Activated CD4-positive, alpha-beta T cell treated with anti-CD3 and anti-CD28 coated beads for 24 hours (primary cell): ENCODE measurements at regions not wholly inside any gene's neighbourhood (a gene's known extent, or its start where the extent isn't known, plus 50 kb on each side); places are given as distances from the start of the nearest gene placed in this dataset.
"Not testable (repeated sequence)": the region's sequence is repeated elsewhere in the genome, so short reads cannot be mapped to it uniquely, and the experiment has no call there.

Experiments
- DNase-seq, 2 donors: peaks; one replicate each; pipeline ENCODE4 v3.0.0-alpha.2; 2020; ENCODE audit warnings: low read depth in 2 of 2

- DNase-seq, result no peak
Measured at GRCh38 chr1:187892683-187893039, 1063.9 kb downstream of the PLA2G4A start.

GRCh38 chr1:187893471-187893870, 1064.7 kb downstream of the PLA2G4A start:
- DNase-seq, result no peak

GRCh38 chr1:187894349-187894748, 1065.6 kb downstream of the PLA2G4A start:
- no peak for DNase-seq

- no peak for DNase-seq
Measured at GRCh38 chr1:187903223-187903622, 1074.5 kb downstream of the PLA2G4A start.

- no peak for DNase-seq
Measured at GRCh38 chr1:187909382-187909781, 1080.6 kb downstream of the PLA2G4A start.

GRCh38 chr1:187911820-187912219, 1083.1 kb downstream of the PLA2G4A start:
- no peak for DNase-seq

GRCh38 chr1:187920976-187921375, 1092.2 kb downstream of the PLA2G4A start:
- DNase-seq, result no peak

- no peak for DNase-seq
Measured at GRCh38 chr1:187921426-187921825, 1092.7 kb downstream of the PLA2G4A start.

- DNase-seq, result no peak
Measured at GRCh38 chr1:187922255-187922654, 1093.5 kb downstream of the PLA2G4A start.

GRCh38 chr1:187924252-187924651, 1095.5 kb downstream of the PLA2G4A start:
- no peak for DNase-seq

GRCh38 chr1:187928288-187928687, 1099.5 kb downstream of the PLA2G4A start:
- DNase-seq, result no peak

GRCh38 chr1:187928696-187929095, 1099.9 kb downstream of the PLA2G4A start:
- no peak for DNase-seq

- no peak for DNase-seq
Measured at GRCh38 chr1:187931776-187932175, 1103.0 kb downstream of the PLA2G4A start.

GRCh38 chr1:187933562-187934419, 1105.0 kb downstream of the PLA2G4A start:
- DNase-seq, result no peak

GRCh38 chr1:187936667-187937066, 1107.9 kb downstream of the PLA2G4A start:
- no peak for DNase-seq

- no peak for DNase-seq
Measured at GRCh38 chr1:187938092-187938491, 1109.3 kb downstream of the PLA2G4A start.

- DNase-seq, result no peak
Measured at GRCh38 chr1:187942986-187943385, 1114.2 kb downstream of the PLA2G4A start.

GRCh38 chr1:187943606-187944403, 1115.1 kb downstream of the PLA2G4A start:
- DNase-seq, result no peak

GRCh38 chr1:187946661-187947060, 1117.9 kb downstream of the PLA2G4A start:
- not testable (repeated sequence) for DNase-seq

GRCh38 chr1:187947359-187947758, 1118.6 kb downstream of the PLA2G4A start:
- DNase-seq, result no peak

- no peak for DNase-seq
Measured at GRCh38 chr1:187948170-187948794, 1119.5 kb downstream of the PLA2G4A start.

GRCh38 chr1:187949567-187949966, 1120.8 kb downstream of the PLA2G4A start:
- no peak for DNase-seq
